Activated CD4-positive, CD25-positive, alpha-beta regulatory T cell (primary cell): ENCODE measurements at regions not wholly inside any gene's neighbourhood (a gene's known extent, or its start where the extent isn't known, plus 50 kb on each side); places are given as distances from the start of the nearest gene placed in this dataset.
"Not testable (repeated sequence)": the region's sequence is repeated elsewhere in the genome, so short reads cannot be mapped to it uniquely, and the experiment has no call there.

Experiments used
- DNase-seq, 4 experiments: peaks; one replicate each; lab custom pipeline; 2025; lab: John Stamatoyannopoulos, UW

DNA sequence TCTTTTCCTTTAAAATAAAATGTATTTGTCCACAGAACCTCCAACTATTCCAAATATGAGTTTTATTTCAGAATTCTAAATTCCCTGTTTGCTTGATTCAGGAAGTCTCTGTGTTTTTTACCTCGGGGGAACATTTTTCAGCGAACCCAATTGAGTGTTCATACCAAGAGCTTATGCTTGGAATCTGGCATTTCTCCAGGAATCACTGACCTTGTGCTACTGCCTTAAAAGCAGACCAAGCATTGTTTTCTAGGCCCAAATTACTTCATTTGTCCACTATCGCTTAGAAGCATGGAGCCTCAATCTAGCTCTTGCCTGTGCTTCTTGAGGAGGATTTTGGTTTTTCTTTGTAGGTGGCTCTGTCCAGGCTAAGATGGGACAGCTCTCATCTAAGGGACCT lies 59.4 kb downstream of the EBLN1 start:
- no peak for DNase-seq

DNA sequence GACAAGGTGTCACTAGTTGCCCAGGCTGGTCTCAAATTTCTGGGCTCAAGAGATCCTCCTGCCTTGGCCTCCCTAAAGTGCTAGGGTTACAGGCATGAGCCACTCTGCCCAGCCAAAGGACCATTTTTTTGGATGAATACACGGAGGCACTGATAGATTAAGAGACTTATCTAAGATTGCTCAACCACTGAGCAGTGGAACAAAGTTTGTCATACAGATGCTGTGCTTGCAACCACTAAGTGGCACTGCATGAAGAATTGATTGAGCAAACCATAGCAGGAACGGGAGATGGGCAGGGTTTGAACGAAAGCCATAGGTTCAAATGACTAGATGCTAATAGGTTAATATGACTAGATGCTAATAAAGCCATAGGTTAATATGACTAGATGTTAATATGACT lies 61.1 kb downstream of the EBLN1 start:
- DNase-seq, result no peak

- no peak for DNase-seq
Observed at GRCh38 chr10:22152403-22152802, 65.4 kb downstream of the EBLN1 start.

GRCh38 chr10:22150842-22151241 lies 67.0 kb downstream of the EBLN1 start:
- no peak for DNase-seq

- DNase-seq, result no peak
Observed at GRCh38 chr10:22148961-22149360, 68.9 kb downstream of the EBLN1 start.

DNA sequence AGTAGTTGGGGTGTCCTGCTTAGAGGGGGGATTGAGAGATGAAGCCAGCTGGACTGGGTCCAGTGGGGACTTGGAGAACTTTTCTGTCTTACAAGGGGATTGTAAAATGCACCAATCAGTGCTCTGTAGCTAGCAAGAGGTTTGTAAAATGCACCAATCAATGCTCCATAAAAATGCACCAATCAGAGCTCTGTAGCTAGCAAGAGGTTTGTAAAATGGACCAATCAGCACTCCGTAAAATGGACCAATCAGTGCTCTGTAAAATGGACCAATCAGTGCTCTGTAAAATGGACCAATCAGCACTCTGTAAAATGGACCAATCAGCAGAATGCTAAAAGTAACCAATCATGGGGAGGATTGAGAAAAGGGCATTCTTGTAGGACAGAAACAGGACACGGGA lies 71.9 kb downstream of the EBLN1 start:
- not testable (repeated sequence) for DNase-seq

DNA sequence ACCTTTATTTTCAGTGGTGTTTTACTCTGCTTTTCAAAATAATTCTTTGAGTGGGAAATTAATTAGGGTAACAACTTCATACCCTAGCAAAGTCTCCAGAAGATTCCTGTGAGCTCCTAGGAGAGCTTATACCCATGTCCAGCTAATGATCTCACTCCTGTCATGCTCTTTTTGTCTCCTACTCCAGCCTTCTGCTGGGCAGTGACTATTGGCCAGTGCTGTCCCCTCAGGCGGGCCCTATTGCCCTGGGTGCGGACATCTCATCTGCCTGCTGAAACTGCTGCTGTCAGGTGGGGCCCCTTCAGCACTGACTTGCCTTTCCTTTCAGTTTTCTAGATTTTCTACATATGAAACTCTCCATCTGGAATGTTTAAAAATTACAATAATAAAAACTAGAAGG lies 80.3 kb downstream of the EBLN1 start:
- DNase-seq, result no peak

- no peak for DNase-seq
Observed at GRCh38 chr10:22135591-22135990, 82.2 kb downstream of the EBLN1 start.

- DNase-seq, result no peak
Observed at GRCh38 chr10:22133749-22134624, 83.8 kb downstream of the EBLN1 start.

DNA sequence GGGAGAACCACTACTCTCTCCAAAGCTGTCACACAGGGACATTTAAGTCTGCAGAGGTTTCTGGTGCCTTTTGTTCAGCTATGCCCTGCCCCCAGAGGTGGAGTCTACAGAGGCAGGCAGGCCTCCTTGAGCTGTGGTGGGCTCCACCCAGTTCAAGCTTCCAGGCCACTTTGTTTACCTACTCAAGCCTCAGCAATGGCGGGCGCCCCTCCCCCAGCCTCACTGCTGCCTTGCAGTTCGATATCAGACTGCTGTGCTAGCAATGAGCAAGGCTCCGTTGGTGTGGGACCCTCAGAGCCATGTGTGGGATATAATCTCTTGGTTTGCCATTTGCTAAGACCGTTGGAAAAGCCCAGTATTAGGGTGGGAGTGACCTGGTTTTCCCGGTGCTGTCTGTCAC lies 87.0 kb downstream of the EBLN1 start:
- DNase-seq, result not testable (repeated sequence)

DNA sequence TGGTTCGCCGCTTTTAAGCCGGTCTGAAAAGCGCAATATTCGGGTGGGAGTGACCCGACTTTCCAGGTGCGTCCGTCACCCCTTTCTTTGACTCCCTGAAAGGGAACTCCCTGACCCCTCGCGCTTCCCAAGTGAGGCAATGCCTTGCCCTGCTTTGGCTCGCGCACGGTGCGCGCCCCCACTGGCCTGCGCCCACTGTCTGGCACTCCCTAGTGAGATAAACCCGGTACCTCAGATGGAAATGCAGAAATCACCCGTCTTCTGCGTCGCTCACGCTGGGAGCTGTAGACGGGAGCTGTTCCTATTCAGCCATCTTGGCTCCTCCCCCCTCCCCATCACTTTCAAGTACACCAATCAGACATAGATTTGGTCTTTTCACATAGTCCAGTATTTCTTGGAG lies 88.2 kb downstream of the EBLN1 start:
- DNase-seq, result not testable (repeated sequence)

GRCh38 chr10:22121181-22121580 lies 96.6 kb downstream of the EBLN1 start:
- DNase-seq, result not testable (repeated sequence)

- DNase-seq, result not testable (repeated sequence)
Observed at GRCh38 chr10:22120072-22120471, 97.7 kb downstream of the EBLN1 start.

DNA sequence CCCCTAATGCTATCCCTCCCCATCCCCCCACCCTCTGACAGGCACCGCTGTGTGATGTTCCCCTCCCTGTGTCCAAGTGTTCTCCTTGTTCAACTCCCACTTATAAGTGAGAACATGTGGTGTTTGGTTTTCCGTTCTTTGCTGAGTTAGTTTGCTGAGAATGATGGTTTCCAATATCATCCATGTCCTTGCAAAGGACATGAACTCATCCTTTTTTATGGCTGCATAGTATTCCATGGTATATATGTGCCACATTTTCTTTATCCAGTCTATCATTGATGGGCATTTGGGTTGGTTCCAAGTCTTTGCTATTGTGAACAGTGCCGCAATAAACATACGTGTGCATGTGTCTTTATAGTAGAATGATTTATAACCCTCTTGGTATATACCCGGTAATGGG lies 98.2 kb downstream of the EBLN1 start:
- not testable (repeated sequence) for DNase-seq

- no peak for DNase-seq
Observed at GRCh38 chr10:22111705-22112104, 106.1 kb downstream of the EBLN1 start.

DNA sequence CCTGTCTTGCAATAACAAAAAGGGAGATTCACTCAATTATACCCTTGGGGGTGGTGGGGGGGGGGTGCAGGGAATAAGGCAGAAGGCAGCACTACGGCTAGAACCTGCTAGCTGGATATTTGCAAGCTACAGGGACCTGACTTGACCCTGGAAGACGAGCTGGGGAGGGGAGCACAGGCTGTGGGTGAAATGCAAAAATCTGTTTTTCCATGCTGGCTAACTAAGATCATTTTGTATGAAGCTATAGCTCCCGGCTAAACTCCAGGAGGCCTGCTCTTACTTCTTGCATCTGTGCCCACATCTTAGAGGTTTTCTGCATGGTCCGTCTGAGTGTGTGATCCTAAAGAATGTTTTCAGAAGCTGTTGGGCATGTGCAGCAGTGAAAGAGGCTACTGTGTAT lies 106.6 kb downstream of the EBLN1 start:
- no peak for DNase-seq

DNA sequence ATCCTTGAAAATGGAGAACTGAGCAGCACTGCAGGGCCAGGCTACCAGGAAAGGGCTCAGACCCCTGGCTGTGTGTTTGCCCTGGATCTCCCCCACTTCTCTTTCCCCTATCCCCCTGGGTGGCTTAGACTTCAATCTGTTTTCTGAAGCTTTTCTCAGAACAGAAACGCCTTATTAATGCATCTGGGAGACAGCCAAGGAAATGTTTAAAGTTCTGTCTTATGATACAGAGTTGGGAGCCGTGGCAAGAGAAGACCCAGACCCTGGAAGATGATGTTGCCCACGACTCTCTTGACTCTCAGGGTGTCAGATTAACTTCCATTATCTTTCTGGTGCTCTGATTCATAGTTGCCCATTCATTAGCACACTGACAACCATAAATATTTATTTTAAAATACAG lies 107.1 kb downstream of the EBLN1 start:
- no peak for DNase-seq

DNA sequence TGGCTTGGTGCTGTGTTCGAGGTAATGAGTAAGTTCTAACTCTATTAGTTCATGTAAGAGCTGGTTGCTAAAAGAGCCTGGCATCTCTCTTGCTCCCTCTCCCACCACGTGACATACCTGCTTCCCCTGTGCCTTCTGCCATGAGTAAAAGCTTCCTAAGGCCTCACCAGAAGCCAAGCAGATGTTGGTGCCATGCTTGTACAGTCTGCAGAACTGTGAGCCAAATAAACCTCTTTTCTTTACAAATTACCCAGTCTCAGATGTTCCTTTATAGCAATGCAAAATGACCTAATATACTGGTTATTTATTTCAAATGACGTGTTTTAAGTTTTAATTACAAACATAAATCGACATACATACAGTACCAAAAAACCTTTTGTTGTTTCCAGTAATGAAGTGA lies 101.7 kb upstream of the DNAJC1 start:
- no peak for DNase-seq

- no peak for DNase-seq
Observed at GRCh38 chr10:22103701-22104470, 100.4 kb upstream of the DNAJC1 start.

GRCh38 chr10:22097696-22098095 lies 94.2 kb upstream of the DNAJC1 start:
- DNase-seq, result no peak

DNA sequence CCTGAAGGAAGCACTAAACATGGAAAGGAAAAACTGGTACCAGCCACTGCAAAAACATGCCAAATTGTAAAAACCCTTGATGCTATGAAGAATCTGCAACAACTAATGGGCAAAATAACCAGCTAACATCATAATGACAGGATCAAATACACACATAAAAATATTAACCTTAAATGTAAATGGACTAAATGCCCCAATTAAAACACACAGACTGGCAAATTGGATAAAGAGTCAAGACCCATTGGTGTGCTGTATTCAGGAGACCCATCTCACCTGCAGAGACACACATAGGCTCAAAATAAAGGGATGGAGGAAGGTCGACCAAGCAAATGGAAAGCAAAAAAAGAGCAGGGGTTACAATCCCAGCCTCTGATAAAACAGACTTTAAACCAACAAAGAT lies 87.7 kb upstream of the DNAJC1 start:
- DNase-seq, result not testable (repeated sequence)

DNA sequence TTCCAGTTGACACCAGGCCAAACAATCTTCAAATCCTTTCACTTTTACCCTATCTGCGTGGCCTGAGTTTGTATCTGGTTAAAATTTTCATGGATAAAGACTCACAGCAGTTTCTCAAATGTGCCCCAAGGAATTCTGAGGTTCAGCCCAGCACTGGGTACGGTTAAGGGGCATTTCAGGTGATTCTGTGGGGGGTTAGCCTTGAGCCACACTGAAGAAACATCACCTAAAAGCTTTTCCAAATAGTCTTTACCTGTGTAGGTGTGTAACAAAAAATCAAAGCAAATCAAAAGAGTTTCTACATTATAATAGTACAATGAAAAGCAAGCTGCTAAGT lies 83.8 kb upstream of the DNAJC1 start:
- no peak for DNase-seq

- no peak for DNase-seq
Observed at GRCh38 chr10:22086730-22087401, 83.3 kb upstream of the DNAJC1 start.
